ENCODE measurements at regions not wholly inside any gene's neighbourhood (a gene's known extent, or its start where the extent isn't known, plus 50 kb on each side); places are given as distances from the start of the nearest gene placed in this dataset.
"Not testable (repeated sequence)": the region's sequence is repeated elsewhere in the genome, so short reads cannot be mapped to it uniquely, and the experiment has no call there.

GRCh38 chr6:163701762-163702161 is 287.2 kb downstream of the QKI start:
- DNase-seq, result no peak

- no peak for DNase-seq
These were observed 283.6 kb downstream of the QKI start for GRCh38 chr6:163698086-163698485.

DNA sequence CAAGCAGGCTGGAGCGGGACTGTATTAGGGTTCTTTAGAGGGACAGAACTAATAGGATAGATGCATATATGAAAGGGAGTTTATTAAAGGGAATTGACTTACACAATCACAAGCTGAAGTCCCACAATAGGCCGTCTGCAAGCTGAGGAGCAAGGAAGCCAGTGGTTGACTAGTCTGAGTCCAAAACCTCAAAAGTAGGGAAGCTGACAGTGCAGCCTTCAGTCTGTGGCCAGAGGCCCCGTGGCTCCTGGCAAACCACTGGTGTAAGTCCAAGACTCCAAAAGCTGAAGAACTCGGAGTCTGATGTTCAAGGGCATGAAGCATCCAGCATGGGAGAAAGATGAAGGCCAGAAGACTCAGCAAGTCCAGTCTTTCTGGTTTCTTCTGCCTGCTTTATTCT is 281.8 kb downstream of the QKI start:
- DNase-seq, result not testable (repeated sequence)

DNA sequence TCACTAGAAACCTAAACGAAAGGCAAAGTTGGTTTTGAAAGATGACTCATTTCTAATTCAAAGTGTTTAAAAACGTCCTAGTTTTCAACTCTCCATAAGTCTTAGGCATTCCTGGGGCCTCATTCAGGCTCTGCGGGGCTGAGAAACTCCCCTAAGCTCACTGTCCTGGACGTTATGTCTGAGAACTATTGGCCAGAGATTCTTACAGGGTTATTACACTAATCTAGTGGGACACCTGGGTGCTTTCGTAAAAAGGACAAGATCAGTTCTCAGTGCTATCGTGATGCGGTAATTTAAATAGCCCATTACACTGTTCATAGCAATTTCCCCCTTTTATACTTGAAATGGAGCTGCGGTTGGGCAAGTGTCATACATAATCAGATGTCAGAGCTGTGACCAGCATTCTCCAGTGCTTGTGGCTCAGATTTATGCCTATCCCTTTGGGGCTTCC is 280.9 kb downstream of the QKI start:
- DNase-seq, result no peak

DNA sequence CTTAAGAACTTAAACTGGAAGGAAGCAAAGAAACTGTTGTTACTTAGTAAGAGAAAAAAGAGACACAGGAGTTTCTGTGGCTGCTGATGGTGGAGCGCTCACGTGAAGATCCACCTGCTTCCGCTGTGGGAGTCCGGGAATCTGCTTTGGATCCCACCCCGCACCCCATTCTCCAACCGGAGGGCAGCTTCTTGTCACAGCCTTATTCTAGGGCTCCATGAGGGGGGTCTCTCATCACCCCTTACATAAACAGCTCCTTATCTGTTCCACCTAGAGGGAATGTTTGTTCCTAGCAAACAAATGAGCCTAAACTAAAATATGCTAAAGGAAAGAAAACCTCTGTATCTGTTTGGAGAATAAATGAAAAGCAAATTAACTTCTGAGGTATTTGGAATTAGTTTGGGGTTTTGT is 280.5 kb downstream of the QKI start:
- no peak for DNase-seq

DNA sequence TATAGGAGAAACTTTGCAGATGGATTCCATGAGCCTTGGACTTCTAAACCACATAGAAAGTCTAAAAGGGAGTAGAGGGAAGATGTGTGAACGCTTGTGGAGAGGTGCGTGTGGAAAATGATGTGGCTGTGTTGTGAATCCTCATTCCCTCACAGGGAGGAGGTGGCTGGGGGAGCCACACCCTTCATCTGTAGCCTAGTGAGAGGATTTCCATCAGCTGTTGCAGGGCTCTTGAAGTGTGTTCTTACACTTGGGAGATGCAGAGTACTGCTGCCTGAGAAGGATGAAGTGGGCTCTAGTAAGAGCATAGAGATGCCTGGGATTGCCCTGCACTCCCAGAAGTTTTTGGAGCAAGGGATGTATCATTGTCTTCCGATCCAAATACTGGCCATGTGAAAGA is 279.6 kb downstream of the QKI start:
- no peak for DNase-seq

- no peak for DNase-seq
These were observed 276.5 kb downstream of the QKI start for GRCh38 chr6:163691049-163691448.

GRCh38 chr6:163688739-163689362 is 274.3 kb downstream of the QKI start:
- DNase-seq, result no peak

DNA sequence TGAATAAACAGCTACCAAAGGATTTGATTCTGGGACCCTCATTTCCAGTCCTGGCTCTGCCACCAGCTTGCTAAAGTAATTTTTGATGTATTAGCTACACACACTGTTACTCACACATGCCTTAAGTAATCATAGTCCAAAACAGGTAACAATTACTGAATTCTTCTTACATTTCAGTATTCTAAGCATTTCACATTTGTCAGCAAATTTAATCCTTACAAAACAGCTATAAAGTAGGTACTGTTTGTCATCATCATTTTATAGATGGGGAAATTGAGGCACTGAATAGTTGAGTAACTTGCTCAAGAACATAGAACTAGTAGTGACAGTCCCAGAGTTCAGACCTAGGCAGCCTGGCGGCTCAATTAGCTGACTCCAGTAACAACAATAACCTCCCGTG is 272.6 kb downstream of the QKI start:
- DNase-seq, result no peak

GRCh38 chr6:163686301-163686700 is 271.8 kb downstream of the QKI start:
- no peak for DNase-seq

- no peak for DNase-seq
These were observed 268.6 kb downstream of the QKI start for GRCh38 chr6:163683105-163683622.

DNA sequence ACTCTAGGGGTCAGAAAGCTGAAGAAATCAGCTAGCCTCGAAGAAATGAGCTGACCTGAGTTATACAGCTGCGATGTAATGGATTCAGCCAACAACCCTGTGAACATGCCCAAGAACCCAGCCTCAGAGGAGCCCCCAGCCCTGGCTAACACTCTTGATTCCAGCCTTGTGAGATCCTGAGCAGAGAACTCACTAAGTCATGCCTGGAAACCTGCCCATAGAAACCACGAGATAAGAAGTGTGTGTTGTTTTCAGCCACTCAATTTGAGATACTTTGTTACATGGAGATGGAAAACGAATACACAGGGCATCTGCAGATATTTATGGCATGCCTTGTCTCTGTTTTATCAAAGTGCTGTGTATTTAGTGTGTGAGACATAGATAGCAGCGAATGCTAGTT is 265.2 kb downstream of the QKI start:
- DNase-seq, result no peak

GRCh38 chr6:163679012-163679660 is 264.6 kb downstream of the QKI start:
- no peak for DNase-seq

GRCh38 chr6:163675611-163676010 is 261.1 kb downstream of the QKI start:
- no peak for DNase-seq

GRCh38 chr6:163672710-163673109 is 258.2 kb downstream of the QKI start:
- DNase-seq, result no peak

DNA sequence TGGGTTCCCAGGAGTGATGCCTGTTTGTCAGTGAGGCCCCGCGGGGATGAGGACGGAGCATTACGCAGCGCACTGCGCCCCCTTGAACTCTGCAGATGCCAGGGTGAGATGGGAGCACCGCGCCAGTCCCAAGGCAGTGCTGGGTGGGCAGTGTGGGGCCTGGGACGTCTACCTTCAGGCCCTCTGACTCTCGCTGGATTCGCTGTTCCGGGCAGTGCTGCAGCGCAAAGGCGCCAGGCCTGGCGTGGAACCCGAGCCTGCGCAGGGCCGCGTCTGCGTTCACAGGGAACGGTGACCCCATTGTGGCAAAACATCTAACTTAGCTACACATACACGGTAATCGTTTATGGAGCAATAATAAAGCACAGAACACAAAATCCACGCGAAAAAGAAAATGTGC is 257.3 kb downstream of the QKI start:
- DNase-seq, result no peak

DNA sequence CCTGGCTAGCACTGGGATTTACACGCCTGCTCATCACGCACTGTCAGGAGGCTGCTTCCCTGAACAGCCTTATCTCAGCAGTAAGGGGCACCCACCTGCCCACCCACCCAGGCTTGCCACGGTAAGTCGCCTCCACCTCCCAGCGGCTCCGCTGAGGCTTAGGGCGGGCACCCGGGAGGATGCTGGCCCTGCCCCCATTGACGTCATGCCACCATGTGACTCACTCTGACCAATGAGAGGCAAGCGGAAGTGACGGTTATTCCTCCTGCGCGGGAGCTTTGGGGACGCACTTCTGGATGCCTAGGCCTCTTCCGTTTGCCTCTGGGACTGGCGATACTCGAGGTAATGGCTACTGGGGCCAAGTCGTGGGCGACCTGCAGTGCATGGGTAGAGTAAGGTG is 256.8 kb downstream of the QKI start:
- no peak for DNase-seq

- DNase-seq, result no peak
These were observed 255.8 kb downstream of the QKI start for GRCh38 chr6:163670336-163670735.

- DNase-seq, result no peak
These were observed 253.5 kb downstream of the QKI start for GRCh38 chr6:163668061-163668426.

- DNase-seq, result no peak
These were observed 253.0 kb downstream of the QKI start for GRCh38 chr6:163667372-163668060.

DNA sequence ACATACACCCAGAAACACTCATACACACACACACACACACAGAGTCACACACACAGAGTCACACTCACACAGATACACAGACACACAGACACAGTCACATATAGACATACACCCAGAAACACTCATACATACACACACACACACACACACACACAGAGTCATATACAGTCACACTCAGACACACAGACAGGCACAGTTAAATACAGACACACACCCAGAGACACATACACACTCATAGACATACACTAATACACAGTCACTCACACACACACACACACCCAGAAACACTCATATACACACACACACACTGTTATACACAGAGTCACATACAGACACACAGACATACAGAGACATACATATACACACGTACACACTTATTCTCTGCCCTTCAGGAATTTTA is 250.9 kb downstream of the QKI start:
- no peak for DNase-seq

- DNase-seq, result no peak
These were observed 249.1 kb downstream of the QKI start for GRCh38 chr6:163663575-163663974.

- DNase-seq, result no peak
These were observed 248.2 kb downstream of the QKI start for GRCh38 chr6:163662604-163663225.

- no peak for DNase-seq
These were observed 246.8 kb downstream of the QKI start for GRCh38 chr6:163661272-163661671.
